HG02840 (cell line): ENCODE measurements at regions not wholly inside any gene's neighbourhood (a gene's known extent, or its start where the extent isn't known, plus 50 kb on each side); places are given as distances from the start of the nearest gene placed in this dataset.
A peak's percentile ranks its signal among the peaks of the same experiment; 100 is the strongest.
"Not testable (repeated sequence)": the region's sequence is repeated elsewhere in the genome, so short reads cannot be mapped to it uniquely, and the experiment has no call there.

Source experiments
- ATAC-seq: cut with Tn5 transposase; IDR thresholded peaks from one replicate; pipeline ENCODE4 v1.9.1; 2021; ENCODE audit warnings: mild to moderate bottlenecking, moderate library complexity, moderate number of reproducible peaks; ENCODE audit not compliant: unreplicated experiment, low FRiP score

DNA sequence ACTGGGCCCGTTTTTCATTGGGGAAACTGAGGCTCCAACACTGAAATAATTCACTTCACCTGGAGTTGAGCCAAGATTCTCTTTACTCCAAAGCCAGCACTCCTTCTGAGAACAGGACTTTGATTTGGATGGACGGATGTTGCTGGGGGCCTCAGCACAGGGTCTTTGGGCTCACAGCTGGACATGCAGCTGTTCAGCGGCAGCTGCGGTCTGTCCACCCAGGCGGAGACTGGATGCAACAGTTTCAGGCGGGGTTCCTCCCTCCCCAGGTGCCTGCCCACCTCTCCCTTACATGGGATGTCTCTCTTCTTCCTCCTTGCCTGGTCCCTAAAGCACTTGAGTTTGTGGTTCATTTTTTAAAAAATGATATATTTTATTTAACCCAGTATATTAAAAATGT, 219.0 kb upstream of the IRX4 start:
- no peak for ATAC-seq

DNA sequence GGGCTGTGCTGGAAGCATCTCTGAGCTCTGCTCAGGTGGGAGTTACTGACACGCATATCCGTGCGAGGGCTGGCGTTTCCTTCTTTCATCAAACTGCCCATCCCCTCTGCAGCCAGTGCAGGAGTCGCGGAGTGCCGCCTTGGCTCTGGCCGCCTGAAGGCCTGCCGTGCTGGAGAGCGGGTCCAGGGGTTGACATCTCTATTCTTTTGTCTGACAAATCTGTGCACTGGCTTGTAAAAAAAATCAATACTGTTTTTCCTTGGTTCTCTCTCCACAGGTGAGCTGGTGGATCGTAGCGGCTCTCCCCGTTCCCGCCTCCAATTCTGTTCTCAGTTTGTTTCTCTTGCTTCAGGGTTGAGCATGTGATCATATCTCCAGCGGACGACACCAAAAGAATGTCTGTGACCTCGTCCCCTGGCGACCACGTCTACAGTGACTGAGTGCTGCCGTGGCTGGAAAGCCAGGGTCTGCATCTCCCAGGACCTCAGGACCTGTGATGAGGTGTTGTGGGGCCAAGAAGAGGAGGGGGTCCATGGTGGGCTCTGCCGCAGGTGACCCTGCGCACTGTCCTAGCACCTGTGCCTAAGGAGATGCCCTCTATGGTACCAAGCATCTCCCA, 214.3 kb upstream of the IRX4 start:
- ATAC-seq = no peak

DNA sequence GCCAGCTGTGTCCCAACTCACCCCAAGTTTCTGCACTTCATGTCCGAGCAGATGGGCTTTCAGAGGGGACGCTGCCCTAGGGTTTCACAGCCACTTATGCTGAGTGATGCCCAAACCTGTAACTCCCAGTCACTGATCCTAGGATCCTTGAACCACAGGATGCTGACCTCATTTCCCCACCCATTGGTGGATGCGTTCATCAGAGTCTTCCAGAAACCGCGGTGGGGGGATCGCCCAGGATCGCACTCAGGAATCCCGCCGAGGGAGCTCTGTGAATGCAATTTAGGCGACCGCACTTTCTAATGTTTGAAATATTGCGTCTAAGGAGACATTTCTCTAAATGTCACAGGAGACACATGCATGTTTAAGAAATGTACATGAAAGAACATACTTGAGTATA, 212.3 kb upstream of the IRX4 start:
- ATAC-seq = no peak

GRCh38 chr5:2094616-2094995, 211.9 kb upstream of the IRX4 start:
- no peak for ATAC-seq

DNA sequence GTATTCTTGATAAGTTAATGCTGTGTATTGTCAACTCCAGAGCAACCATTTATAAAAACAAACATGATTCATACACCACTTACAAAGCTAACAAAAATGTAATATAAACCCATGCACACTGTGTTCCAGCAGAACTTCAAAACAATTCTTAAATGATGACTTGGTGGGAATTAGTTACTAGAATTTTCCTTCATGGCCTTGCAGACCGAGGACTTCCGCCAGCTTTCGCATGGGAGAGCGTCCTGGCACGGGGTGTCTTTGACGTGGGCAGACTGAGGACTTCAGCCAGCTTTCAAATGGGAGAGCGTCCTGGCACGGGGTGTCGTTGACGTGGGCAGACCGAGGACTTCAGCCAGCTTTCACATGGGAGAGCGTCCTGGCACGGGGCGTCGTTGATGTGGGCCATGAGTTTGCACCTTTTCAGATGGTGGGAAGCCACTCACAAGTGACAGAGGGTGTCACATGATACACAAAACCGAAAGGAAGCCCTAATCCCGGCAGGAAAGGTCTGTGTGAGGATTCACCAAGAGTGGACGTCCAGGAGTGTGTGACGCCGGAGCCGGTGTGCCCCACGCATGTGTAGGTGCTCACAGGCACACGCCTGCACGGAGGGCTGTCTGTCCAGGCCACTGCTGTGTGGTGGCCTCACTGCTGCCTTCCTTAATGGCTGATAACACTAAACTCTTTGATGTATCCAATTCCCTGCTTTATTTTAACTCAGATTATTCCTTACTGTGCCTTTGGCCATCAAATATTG, 211.3 kb upstream of the IRX4 start:
- ATAC-seq = no peak

DNA sequence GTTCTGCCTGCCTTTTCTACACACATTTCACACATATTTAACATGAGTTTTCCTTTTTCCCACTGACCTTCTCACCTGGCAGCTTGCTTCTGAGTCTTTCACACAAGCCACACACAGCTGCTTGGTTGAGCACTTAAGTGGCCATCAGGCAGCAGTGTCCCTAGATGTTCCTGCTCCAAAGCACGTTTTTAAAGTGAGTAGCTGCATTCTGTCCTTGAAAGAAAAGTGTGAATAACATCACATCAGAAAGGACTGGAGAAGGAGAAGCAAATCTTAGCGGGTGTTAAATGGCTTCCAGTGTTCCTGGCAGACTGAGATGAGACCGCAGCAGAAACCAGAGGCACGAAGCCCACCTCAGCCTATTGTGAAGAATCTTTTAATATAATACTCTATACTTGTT, 209.2 kb upstream of the IRX4 start:
- no peak for ATAC-seq

DNA sequence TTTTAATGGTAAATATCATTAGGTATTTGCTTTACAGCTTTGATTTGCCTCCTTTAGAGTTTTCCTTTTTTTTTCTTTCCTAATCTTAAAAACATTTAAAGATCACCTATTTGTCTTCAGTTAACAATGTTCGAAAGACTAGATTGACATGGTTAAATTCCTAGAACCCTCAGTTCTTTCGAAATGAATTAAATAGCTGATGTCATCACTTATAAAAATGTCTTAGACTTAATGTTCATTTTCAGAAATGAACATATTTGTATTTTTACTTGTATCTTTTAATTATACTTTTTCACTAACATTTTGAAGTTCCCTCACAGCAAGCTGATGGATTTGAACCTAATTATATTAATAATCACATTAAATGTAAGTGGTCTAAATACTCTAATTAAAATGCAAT, 205.3 kb upstream of the IRX4 start:
- no peak for ATAC-seq

GRCh38 chr5:2075365-2075764, 192.6 kb upstream of the IRX4 start:
- ATAC-seq = no peak

- ATAC-seq = no peak
Measured at GRCh38 chr5:2071562-2071961, 188.8 kb upstream of the IRX4 start.

DNA sequence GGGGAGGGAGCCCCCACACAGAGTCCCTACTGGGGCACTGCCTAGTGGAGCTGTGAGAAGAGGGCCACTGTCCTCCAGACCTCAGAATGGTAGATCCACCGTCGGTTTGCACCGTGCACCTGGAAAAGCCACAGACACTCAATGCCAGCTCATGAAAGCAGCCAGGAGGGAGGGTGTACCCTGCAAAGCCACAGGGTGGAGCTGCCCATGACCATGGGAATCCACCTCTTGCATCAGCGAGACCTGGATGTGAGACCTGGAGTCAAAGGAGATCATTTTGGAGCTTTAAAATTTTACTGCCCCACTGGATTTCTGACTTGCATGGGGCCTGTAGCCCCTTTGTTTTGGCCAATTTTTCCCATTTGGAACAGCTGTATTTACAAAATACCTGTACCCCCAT, 188.1 kb upstream of the IRX4 start:
- ATAC-seq = not testable (repeated sequence)

DNA sequence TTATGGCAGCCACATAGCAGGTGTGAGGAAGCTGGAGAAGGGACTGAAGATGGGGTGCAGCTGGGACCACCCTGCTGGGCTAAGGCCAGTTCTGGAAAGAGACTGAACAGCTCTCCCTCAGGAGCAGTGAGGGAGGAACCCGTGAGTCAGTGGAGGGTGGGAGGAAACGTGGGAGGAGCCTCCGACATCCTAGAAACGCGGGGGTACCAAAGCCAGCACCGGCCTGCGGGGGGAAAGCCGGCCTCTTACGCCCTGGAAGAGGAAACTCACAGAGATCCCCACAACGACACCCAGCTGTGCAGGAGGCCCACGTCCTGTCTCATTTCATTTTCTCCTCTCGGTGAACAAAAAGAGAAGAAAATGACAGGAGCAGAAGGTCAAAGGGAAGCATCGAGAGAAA, 185.8 kb upstream of the IRX4 start:
- ATAC-seq = no peak

GRCh38 chr5:2066373-2066772, 183.6 kb upstream of the IRX4 start:
- no peak for ATAC-seq

- not testable (repeated sequence) for ATAC-seq
Measured at GRCh38 chr5:2063380-2063779, 180.7 kb upstream of the IRX4 start.

- no peak for ATAC-seq
Measured at GRCh38 chr5:2052687-2053086, 170.0 kb upstream of the IRX4 start.

DNA sequence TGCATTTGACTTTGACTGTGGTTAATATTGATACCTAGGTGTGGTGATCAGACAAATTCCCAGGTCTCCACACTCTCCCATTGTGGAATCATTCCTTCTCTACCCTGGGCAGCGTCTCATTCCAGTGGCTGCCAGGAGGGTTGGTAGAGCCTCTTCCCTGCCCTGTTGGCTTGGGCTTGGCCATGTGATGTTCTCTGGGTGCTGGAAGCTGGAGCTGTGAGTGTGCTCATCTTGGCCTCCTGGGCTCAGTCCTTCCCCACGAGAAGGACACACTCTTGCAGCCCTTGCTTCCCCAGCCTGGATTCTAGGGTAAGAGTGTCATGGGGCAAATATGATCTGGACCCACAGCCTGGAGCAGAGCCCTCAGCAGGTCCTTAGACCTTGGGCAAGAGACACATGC, 167.2 kb upstream of the IRX4 start:
- ATAC-seq = no peak

- ATAC-seq = no peak
Measured at GRCh38 chr5:2048664-2049063, 165.9 kb upstream of the IRX4 start.

DNA sequence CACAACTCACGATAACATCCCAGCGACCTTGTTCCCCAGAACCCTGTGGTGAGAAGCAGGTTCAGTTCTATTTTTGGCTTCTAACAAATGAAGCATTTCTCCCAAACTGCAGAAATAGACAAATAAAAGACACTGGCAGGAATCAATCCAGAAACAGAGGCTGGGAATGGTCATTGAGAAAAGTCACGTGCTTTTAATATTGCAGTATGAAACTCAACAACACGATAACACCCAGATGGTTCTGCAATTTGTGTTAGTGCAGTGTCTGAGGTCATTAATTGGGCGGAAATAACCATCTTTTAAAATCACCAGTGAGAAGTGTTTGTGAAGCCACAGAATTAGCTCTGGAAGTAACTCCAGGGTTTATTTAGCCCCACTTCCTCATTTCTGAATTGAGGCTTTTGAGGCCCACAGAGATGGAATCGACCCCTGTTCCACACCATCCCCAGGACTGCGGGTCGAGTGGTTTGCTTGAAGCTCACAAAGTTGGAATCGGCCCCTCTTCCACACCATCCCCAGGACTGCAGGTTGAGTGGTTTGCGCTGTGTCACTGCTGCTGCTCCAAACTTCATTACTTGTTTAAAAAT, 164.7 kb upstream of the IRX4 start:
- ATAC-seq = no peak

- ATAC-seq = no peak
Measured at GRCh38 chr5:2044041-2044440, 161.3 kb upstream of the IRX4 start.

- no peak for ATAC-seq
Measured at GRCh38 chr5:2039180-2039531, 156.4 kb upstream of the IRX4 start.

GRCh38 chr5:2038321-2039179, 155.8 kb upstream of the IRX4 start:
- peak; percentile 87 for ATAC-seq

- no peak for ATAC-seq
Measured at GRCh38 chr5:2036885-2037284, 154.2 kb upstream of the IRX4 start.
